Spleen (tissue), 11 donors: ENCODE measurements at regions not wholly inside any gene's neighbourhood (a gene's known extent, or its start where the extent isn't known, plus 50 kb on each side); places are given as distances from the start of the nearest gene placed in this dataset.

Experiments used
- DNase-seq: peaks from one replicate; pipeline ENCODE4 v3.0.0-alpha.2; 2020
- H3K27ac ChIP-seq, 8 donors: fragments of 200-600 bp; sonication (generic) in 7 of 8; 1 replicate in 4 of 8; 2 replicates in 4 of 8; pipeline versions ENCODE4 v1.5.0 to v1.8.0; 2016 to 2021; ENCODE audit warnings: inconsistent platforms in 4 of 8, mild to moderate bottlenecking in 4 of 8, moderate library complexity in 1 of 8
- H3K27me3 ChIP-seq, 7 donors: fragments of 200-600 bp; sonication (generic) in 6 of 7; replicated peaks in 1 of 7; 1 replicate in 4 of 7; 2 replicates in 3 of 7; pipeline versions ENCODE4 v1.5.0 to v1.8.0; 2016 to 2021; ENCODE audit warnings: inconsistent platforms in 3 of 7, mild to moderate bottlenecking in 1 of 7
- H3K36me3 ChIP-seq, 6 donors: fragments of 200-600 bp; sonication (generic) in 5 of 6; 1 replicate in 4 of 6; 2 replicates in 2 of 6; pipeline versions ENCODE4 v1.5.0 to v1.8.0; 2016 to 2021; ENCODE audit warnings: inconsistent platforms in 2 of 6
- H3K4me1 ChIP-seq, 6 donors: fragments of 200-600 bp; sonication (generic) in 5 of 6; 1 replicate in 3 of 6; 2 replicates in 3 of 6; pipeline versions ENCODE4 v1.5.0 to v1.8.0; 2016 to 2021; ENCODE audit warnings: inconsistent platforms in 3 of 6
- H3K4me3 ChIP-seq, 8 donors: fragments of 200-600 bp; sonication (generic) in 7 of 8; 1 replicate in 4 of 8; 2 replicates in 4 of 8; pipeline versions ENCODE4 v1.5.0 to v1.8.0; 2016 to 2021; ENCODE audit warnings: inconsistent platforms in 4 of 8, mild to moderate bottlenecking in 4 of 8, moderate library complexity in 2 of 8
- H3K9me3 ChIP-seq, 8 donors: fragments of 200-600 bp; sonication (generic) in 7 of 8; 1 replicate in 4 of 8; 2 replicates in 4 of 8; pipeline versions ENCODE4 v1.5.0 to v1.8.0; 2016 to 2021; ENCODE audit warnings: inconsistent platforms in 4 of 8
- CTCF ChIP-seq, 11 experiments: fragments of 200-600 bp in 7 of 11; fragments of 450-650 bp in 4 of 11; sonication (generic) in 4 of 11; IDR thresholded peaks in 8 of 11; conservative IDR thresholded peaks in 3 of 11; 1 replicate in 7 of 11; 2 replicates in 4 of 11; pipeline versions ENCODE4 v1.4.0 to v1.8.0; 2016 to 2021; ENCODE audit warnings: antibody characterized with exemption in 11 of 11, inconsistent platforms in 4 of 11, mild to moderate bottlenecking in 1 of 11
- POLR2A ChIP-seq, 3 donors: fragments of 450-650 bp; IDR thresholded peaks; one replicate each; pipeline ENCODE4 v1.5.1; 2017; ENCODE audit warnings: antibody characterized with exemption in 3 of 3, mild to moderate bottlenecking in 1 of 3
- POLR2AphosphoS5 ChIP-seq, 3 donors: sonication (generic); formaldehyde crosslinking; IDR thresholded peaks; one replicate each; pipeline ENCODE4 v1.5.1; 2017; ENCODE audit warnings: antibody characterized with exemption in 3 of 3
- whole genome bisulfite sequencing, 5 donors: extraction: QIAGEN DNeasy Blood & Tissue Kit in 3 of 5; methylation state at CpG; one replicate each; pipeline versions ENCODE4 v1.1.5 to v1.1.7; 2013 to 2018; 5-methylcytosine and 5-hydroxymethylcytosine counted together
- intact Hi-C: fragments of 100-400 bp; cut with DNase I; formaldehyde crosslinking; loops from one replicate; pipeline ENCODE4 v1.15.0; 2023; ENCODE audit warnings: low total_unique reads
- donor health status: healthy with polysubstance abuse.
- donor health status: DM: no; HTN: no; CAD: no; lungs with moderate emphysema.
- donor health status: DM: no; HTN: no; CAD: no.
- donor health status: Bipolar disorder and iron deficiency.
- donor health status: healthy.
- donor health status: DM: no; HTN: no; CAD: no.
- donor health status: DM: yes; HTN: yes; CAD: no.

DNA sequence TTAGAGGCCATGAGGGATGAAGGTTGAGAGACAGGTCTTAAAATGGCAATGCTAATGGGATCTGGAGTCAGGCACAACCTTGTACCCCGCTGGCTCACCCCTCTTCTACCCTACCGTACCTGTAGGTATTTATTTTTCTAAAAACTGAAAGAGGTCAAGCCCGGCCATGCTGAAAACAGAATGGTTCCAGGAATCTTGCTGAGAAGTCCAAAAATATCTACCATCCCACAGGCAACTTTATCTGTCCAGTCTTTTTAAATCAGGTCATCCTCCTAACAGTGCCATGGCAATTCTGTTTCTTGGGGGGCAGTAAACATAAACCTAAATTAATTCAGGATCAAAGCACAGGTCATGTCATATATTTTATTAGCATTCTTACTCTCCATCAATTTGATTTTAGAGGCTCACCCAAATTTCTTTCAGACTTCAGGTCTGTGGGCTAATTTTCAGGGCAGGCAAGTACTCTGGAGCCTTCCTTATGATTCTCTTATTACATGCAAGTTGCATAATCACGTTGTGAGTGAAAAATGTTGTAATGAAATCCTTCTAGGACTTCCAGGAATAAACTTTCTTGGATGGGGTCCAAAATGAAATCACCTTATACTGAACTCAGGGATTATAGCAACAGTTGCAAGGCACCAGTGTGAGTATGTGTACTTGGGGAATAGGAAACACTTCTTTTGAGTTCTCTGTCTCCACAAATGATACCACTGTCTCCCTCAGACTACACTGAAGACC lies 102.7 kb upstream of the NREP start:
- intact Hi-C loops = no loop called here
- no peaks in the 10 kb centered on the region for H3K27me3 ChIP-seq
- WGBS, 5 donors = 70 to 81% (median 79%) methylated on average over 4 of the region's 4 CpGs
- no peak for TF ChIP-seq CTCF (IDR thresholded peaks at IDR 0.05 in 8 of 11, conservative IDR thresholded peaks at IDR 0.05 in 3 of 11)
- TF ChIP-seq POLR2A (IDR thresholded peaks at IDR 0.05) = no peak
- TF ChIP-seq POLR2AphosphoS5 (IDR thresholded peaks at IDR 0.05) = no peak
- no peaks in the 10 kb centered on the region for H3K36me3 ChIP-seq
- no peaks in the 10 kb centered on the region for H3K9me3 ChIP-seq
- no peak for DNase-seq
- H3K4me3 ChIP-seq = no peak overlapping the region
- H3K27ac ChIP-seq = no peak overlapping the region
- no peaks in the 10 kb centered on the region for H3K4me1 ChIP-seq

DNA sequence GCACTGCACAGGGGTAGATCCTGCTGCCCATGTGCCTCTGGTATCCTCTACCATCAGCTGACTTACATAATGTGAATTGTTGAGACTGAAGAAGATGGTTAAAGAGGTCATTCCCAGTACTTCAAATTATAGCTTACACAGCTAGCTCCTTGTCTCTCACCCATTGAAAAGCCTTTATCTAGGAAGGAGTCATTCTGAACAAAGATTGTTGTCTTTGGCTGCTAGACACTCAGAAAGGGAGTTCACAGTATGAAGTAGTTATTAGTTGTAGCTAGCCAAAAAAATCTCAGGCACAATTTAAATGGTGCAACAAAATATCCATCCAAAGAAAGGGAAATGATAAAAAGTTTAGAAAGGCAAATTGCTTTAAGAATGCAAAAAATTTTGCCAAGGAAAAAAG lies 102.0 kb upstream of the NREP start:
- Histone ChIP-seq H3K27ac (no peak overlapping the region), H3K4me1 (peaks cover 0 to 2% (median 0%) of the 10 kb centered on the region in 6 donors), H3K9me3 (no peaks in the 10 kb centered on the region), H3K4me3 (no peak overlapping the region), H3K27me3 (no peaks in the 10 kb centered on the region), H3K36me3 (no peaks in the 10 kb centered on the region)
- no peak for DNase-seq
- TF ChIP-seq POLR2AphosphoS5 (IDR thresholded peaks at IDR 0.05) = no peak
- no peak for TF ChIP-seq POLR2A (IDR thresholded peaks at IDR 0.05)
- no peak for TF ChIP-seq CTCF (IDR thresholded peaks at IDR 0.05 in 8 of 11, conservative IDR thresholded peaks at IDR 0.05 in 3 of 11)
- intact Hi-C loops = no loop called here

- Histone ChIP-seq H3K36me3 (no peaks in the 10 kb centered on the region), H3K4me1 (peaks cover 0 to 5% (median 0%) of the 10 kb centered on the region in 6 donors), H3K27me3 (no peaks in the 10 kb centered on the region), H3K9me3 (no peaks in the 10 kb centered on the region), H3K27ac (no peak overlapping the region), H3K4me3 (no peak overlapping the region)
- intact Hi-C loops = no loop called here
- TF ChIP-seq CTCF (IDR thresholded peaks at IDR 0.05 in 8 of 11, conservative IDR thresholded peaks at IDR 0.05 in 3 of 11) = no peak
- TF ChIP-seq POLR2AphosphoS5 (IDR thresholded peaks at IDR 0.05) = no peak
- TF ChIP-seq POLR2A (IDR thresholded peaks at IDR 0.05) = no peak
- DNase-seq = no peak
Measured at GRCh38 chr5:111857623-111858022, 100.6 kb upstream of the NREP start.

- no peak for DNase-seq
- H3K36me3 ChIP-seq = no peaks in the 10 kb centered on the region
- peaks cover 0 to 5% (median 0%) of the 10 kb centered on the region in 6 donors for H3K4me1 ChIP-seq
- H3K4me3 ChIP-seq = no peak overlapping the region
- H3K27ac ChIP-seq = no peak overlapping the region
- intact Hi-C loops = no loop called here
- WGBS, 5 donors = 72 to 87% (median 75%) methylated on average over 5 of the region's 5 CpGs
- H3K27me3 ChIP-seq = no peaks in the 10 kb centered on the region
- TF ChIP-seq POLR2A (IDR thresholded peaks at IDR 0.05) = no peak
- TF ChIP-seq POLR2AphosphoS5 (IDR thresholded peaks at IDR 0.05) = no peak
- no peak for TF ChIP-seq CTCF (IDR thresholded peaks at IDR 0.05 in 8 of 11, conservative IDR thresholded peaks at IDR 0.05 in 3 of 11)
- H3K9me3 ChIP-seq = no peaks in the 10 kb centered on the region
Measured at GRCh38 chr5:111856876-111857466, 100.0 kb upstream of the NREP start.
